ENCODE measurements at regions not wholly inside any gene's neighbourhood (a gene's known extent, or its start where the extent isn't known, plus 50 kb on each side); places are given as distances from the start of the nearest gene placed in this dataset.
A peak's percentile ranks its signal among the peaks of the same experiment; 100 is the strongest.
"Not testable (repeated sequence)": the region's sequence is repeated elsewhere in the genome, so short reads cannot be mapped to it uniquely, and the experiment has no call there.

GRCh38 chr6:121876721-121877120, 441.3 kb downstream of the GJA1 start:
- peak; percentile 35 for DNase-seq (ENCODE audit: low read depth)

GRCh38 chr6:121879149-121879548, 443.7 kb downstream of the GJA1 start:
- peak; percentile 93 for DNase-seq (ENCODE audit: low read depth)

DNA sequence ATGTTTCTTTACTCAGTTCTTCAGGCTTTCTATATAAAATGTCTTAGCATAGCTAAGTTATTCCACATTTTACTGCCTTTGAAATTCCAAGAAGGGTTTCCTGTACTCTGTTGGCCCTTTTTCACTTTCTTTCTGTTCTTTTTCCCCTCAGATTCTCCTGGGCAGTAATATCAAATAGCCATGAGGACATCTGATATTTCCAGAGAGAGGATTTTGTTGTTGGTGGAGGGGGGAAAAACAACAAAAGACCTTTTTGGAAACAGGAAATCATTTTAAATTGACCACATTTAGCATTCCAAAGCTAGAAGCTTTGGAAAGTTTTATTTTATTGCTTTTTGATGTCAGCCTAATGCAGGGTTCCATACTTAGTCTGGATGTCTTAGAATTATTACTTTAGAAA, 445.4 kb downstream of the GJA1 start:
- no peak for DNase-seq (ENCODE audit: low read depth)

DNA sequence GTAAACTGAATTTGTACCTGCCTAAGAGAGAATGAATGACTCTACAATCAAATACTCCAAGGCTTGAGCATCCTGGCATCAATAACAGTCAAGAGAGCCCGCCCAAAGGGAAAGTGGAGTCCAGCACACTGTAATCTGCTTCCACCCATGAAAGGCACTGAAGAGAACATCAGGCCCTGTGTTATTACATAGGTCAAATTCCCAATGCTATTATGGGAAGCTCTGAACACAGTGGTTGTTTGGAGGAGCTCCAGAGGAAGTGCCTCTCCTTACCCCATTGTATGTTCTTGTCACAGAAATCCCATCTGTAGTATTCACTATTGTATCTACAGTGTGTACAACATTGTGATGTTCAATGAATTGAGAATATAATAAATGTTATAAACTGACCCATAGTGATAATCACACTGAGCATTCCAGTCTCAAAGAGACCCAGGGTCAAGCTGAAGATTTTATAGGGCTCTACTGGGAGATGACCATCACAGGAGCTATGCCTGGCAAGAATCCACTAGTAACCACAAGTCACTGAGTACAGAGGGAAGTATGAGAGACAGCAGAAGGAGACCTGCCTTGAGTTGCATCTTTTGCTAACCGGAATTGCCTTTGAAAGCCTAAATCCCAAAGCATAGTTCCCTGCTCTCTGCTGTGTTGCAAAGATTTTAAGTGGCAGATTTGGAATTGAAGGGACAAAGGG, 446.7 kb downstream of the GJA1 start:
- peak; percentile 88 for DNase-seq (ENCODE audit: low read depth)

DNA sequence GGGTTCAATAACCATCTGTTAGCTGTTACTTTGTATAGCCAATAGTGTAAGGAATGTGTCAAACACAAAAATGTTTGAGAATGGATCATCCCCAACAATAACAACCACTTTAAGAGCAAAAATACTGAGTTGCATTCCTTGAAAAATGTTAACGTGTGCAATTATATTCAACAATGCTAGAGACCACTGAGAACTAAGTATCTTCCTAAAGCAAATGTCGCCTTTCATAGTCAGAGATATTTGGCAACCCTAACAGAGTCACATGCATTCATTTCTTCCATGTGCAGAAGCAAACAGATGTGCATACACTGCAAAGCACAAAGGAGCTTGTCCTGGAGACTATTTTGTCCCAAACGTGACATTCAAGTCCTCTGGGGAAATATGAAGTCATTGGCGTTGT, 448.6 kb downstream of the GJA1 start:
- peak; percentile 20 for DNase-seq (ENCODE audit: low read depth)

DNA sequence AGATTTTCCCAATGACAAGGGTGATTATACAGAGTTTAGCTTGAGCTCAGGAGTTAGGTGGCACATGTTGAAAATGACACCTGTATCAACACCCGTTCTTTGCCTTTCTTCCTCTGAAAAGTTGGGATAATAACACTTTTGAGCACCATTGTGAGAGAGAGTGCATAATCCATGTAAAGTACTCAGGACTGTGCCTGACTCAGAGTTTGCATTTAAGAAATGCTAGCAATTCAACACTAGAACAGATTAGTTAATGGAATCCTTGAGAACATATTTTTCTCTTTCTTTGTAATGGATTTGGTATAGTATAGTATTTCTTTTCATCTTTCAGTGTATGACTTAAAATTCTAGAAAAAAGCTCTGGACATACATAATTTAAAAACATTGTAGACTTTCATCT, 449.2 kb downstream of the GJA1 start:
- no peak for DNase-seq (ENCODE audit: low read depth)

- peak; percentile 70 for DNase-seq (ENCODE audit: low read depth)
Observed at GRCh38 chr6:121885399-121886152, 450.1 kb downstream of the GJA1 start.

DNA sequence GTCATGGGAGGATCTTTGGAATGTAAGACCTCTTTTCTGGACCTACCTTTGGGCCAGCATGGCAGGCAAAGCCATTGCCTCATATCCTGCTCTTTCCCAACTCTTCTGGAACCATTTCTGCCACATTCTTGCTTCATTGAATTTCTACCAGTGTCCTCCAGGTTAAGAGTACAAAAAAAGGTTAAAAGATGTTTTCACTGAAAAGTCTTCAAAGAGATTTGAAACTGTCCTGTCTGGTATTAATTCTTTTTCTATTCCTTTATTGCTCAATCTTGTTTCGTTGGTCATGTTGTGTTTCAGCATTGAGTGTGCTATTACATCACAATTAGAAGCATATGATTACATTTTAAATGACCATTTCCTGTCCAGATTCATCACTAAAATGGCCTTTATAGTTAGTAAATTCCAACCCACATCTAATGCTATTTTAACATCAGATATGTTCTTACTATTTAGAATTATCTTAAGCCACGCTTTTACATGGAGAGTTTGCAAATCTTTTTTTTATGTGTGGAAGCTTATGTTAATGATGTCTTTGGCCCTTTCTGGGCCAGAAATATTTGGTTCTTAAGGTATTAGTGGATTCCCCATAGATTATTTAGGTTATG, 450.9 kb downstream of the GJA1 start:
- DNase-seq (ENCODE audit: low read depth) = peak; percentile 90

GRCh38 chr6:121887724-121888123, 452.3 kb downstream of the GJA1 start:
- no peak for DNase-seq (ENCODE audit: low read depth)

DNA sequence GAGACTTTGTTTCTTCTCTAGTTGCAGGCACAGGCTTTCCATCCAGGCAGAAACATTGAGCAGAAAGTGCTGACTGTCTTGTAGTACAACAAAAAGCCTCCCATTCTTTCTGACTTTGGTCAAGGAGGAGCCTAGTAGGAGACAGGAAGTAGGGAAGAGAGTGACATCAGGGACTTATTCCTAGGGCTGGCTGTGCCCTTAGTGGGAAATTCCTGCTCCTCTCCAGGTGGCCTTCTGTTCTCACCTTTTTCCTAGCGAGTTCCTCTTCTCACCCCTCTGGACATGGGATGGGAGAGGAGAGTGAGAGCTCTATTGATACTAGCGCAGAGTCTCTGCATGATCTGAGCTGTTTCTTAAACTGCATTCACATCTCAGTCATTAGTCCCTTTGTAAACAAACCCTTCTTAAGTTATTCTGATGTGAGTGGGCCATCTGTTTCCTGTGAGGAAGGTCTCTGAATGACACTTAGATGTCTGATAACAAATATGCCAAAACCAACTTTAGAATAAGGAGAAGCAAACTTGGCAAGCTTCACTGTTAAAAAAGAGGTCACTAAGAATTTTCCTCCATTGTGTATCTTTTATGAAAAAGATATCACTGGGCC, 455.0 kb downstream of the GJA1 start:
- DNase-seq (ENCODE audit: low read depth) = no peak

- DNase-seq (ENCODE audit: low read depth) = not testable (repeated sequence)
Observed at GRCh38 chr6:121895731-121896130, 460.3 kb downstream of the GJA1 start.

DNA sequence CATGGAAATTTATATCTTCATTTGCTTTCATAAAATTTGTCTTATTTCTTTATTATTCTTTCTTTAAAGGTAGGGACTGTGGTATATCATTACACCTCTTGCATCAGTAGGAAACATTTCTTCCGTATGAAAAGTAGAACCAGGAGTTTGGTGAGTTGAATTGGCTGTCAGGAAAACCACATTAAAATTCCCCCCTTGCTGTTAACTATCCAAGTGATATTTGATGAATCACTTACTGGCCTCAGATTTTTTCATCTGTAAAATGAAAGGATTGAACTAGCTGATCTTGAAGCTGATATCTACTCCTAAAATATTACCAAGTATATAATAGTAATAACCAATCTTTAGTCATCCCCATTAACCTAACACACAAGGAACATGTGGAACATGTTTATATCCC, 460.9 kb downstream of the GJA1 start:
- no peak for DNase-seq (ENCODE audit: low read depth)

GRCh38 chr6:121896771-121897170, 461.3 kb downstream of the GJA1 start:
- no peak for DNase-seq (ENCODE audit: low read depth)

GRCh38 chr6:121897337-121897760, 461.9 kb downstream of the GJA1 start:
- no peak for DNase-seq (ENCODE audit: low read depth)

DNA sequence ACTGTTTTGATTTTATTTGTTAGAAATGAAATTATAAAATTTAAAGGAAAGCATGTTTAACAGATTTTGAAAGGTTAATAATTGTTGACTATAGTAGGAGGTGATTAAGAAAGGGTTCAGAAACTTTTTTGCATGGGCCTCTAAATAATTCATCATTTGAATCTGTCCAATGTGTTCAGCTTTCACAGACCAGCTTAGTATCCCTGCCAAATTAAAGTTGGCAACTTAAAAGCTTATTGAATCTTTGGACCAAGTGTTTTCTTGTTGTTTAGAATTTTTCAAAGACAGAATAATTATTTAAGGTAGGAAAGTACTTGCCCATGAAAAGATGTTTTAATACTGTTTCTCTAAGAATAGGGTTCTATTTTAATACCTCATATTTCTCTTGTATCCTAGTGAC, 466.0 kb downstream of the GJA1 start:
- DNase-seq (ENCODE audit: low read depth) = no peak

DNA sequence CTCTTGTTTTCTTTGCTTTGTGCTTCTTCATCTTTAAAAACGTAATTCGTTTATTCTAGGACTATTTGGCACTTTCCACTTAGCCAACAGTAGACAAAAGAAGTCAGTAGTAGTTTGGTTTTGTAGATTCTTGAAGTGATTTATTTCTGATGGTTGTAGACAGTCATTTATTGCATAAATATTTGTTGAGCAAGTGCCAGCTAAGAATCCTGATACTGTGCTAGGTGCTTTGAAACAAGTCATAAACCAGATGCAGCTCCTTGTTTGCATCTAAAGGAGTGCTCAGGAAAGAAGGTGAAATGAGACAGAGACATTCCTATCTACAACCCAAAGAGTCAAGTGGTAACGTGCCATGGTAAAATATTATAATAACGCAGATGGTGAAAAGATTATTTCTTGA, 469.1 kb downstream of the GJA1 start:
- DNase-seq (ENCODE audit: low read depth) = no peak

DNA sequence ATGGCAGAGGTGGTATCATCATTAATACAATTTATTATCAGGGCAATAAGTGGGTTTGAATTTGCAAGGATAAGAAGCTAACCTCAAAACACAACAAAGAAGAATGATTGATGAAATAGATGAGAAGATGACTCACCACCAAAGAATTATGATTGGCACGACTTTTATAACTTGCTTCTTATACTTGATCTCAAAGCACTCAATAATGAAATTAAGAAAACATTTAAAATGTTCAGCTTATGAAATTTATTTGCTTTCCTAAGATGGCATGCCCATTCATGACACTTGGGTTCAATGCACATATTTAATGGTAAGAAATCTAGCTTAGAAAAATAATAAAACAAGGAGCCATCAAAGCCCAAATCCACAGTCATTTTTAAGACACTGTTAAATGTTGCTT, 477.5 kb downstream of the GJA1 start:
- no peak for DNase-seq (ENCODE audit: low read depth)

DNA sequence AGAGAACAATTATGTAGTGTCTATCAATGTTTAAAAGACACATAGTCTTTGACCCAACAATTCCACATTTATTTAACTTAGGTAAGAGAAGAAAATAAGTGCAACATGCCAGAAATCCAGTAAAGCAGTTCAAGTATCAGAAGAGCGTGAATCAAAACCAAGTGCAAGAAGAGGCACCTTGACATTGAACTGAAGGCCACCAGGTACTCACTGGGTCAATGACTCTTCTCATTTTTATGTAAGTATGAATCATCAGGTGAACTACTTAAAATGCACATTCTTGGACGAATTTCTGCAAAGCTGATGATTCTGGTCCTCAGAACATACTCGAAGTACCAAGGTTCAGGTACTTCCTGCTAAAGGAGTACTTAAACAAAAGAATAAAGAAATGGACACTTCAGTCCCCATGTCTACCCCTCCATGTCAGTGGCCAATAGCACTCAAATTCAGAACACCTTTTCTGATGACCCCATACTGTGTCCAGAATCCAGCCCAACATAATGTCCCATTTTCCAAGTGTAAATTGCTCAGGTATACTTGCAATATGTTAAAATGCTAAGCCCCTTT, 481.9 kb downstream of the GJA1 start:
- no peak for DNase-seq (ENCODE audit: low read depth)

DNA sequence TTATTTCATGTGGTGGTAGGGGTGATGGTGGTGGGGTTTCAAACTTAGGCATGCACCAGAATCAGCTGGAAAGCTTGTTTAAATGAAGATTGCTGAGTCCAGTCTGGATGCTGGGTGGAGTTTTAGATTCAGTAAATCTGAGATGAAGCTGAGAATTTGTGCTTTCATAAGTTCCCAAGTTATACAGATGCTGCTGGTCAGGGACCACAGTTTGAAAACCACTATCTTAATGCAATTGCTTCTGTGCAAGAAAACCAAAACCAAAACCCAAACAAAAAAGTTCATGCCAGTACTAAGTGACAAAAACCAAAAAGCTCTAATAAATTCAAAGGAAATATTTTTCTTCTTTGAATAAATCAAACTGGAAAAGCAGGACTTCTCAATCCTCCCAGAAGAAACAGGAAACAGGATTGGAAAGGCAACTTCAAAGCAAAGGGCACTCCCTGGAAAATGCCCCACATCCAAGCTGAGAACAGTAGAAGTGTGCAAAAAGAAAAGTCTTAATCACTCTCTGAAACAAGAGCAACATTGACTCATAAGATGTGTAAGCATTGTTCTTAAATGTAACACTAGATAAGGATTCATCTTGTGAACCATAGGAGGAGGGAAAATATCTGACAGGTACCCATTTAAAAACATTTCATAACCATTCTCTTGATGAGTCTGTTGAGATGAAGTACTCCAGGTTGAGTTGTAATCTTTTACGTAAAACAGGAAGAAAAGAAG, 481.5 kb upstream of the HSF2 start:
- no peak for DNase-seq (ENCODE audit: low read depth)

GRCh38 chr6:121920616-121921015, 478.8 kb upstream of the HSF2 start:
- no peak for DNase-seq (ENCODE audit: low read depth)

DNA sequence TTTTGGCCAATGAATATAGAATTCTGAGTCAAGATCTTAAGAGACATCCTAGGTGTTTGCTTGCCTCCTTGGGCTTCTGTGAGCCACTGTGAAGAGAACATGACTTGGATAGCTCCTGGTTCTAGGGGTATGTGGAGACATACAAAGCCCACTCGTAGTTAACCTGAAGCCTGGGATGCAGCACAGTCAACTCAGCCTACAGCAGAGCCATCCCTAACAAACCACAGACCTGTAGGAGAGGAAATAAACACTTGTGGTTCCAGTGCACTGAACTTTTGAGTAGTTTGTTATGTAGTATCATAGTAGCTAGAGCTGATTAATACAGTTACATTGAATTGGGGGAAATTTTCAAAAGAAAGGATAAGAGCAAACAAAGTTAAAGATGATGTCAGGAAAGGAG, 474.4 kb upstream of the HSF2 start:
- no peak for DNase-seq (ENCODE audit: low read depth)
